Peyer's patch (tissue), 4 donors: ENCODE measurements at regions not wholly inside any gene's neighbourhood (a gene's known extent, or its start where the extent isn't known, plus 50 kb on each side); places are given as distances from the start of the nearest gene placed in this dataset.

Experiments used
- DNase-seq, 3 donors: peaks; one replicate each; pipeline ENCODE4 v3.0.0-alpha.2; 2017 to 2019
- H3K27ac ChIP-seq, 4 donors: fragments of 200-600 bp; sonication (generic); one replicate each; pipeline ENCODE4 v1.5.1; 2016 to 2019
- H3K27me3 ChIP-seq, 2 donors: fragments of 200-600 bp; sonication (generic); one replicate each; pipeline ENCODE4 v1.5.1; 2019
- H3K36me3 ChIP-seq, 3 donors: fragments of 200-600 bp; sonication (generic); one replicate each; pipeline ENCODE4 v1.5.1; 2016 to 2019
- H3K4me1 ChIP-seq, 4 donors: fragments of 200-600 bp; sonication (generic); one replicate each; pipeline ENCODE4 v1.5.1; 2016 to 2019
- H3K4me3 ChIP-seq, 4 donors: fragments of 200-600 bp; sonication (generic); 1 replicate in 3 of 4; 2 replicates in 1 of 4; pipeline ENCODE4 v1.5.1; 2016 to 2019; ENCODE audit warnings: mild to moderate bottlenecking in 1 of 4
- H3K9me3 ChIP-seq, 4 donors: fragments of 200-600 bp; sonication (generic); one replicate each; pipeline ENCODE4 v1.5.1; 2016 to 2019; ENCODE audit warnings: mild to moderate bottlenecking in 1 of 4
- CTCF ChIP-seq, 6 experiments: fragments of 450-650 bp in 4 of 6; fragments of 200-600 bp in 2 of 6; sonication (generic) in 1 of 6; IDR thresholded peaks; one replicate each; pipeline ENCODE4 v1.5.1; 2017 to 2019; ENCODE audit warnings: antibody characterized with exemption in 6 of 6, mild to moderate bottlenecking in 3 of 6, moderate library complexity in 1 of 6
- POLR2A ChIP-seq, 2 donors: fragments of 450-650 bp; IDR thresholded peaks; one replicate each; pipeline ENCODE4 v1.5.1; 2017; ENCODE audit warnings: antibody characterized with exemption in 2 of 2, mild to moderate bottlenecking in 2 of 2, moderate library complexity in 2 of 2

- Histone ChIP-seq H3K9me3 (no peaks in the 10 kb centered on the region), H3K4me3 (no peak overlapping the region), H3K27ac (no peak overlapping the region), H3K27me3 (no peaks in the 10 kb centered on the region), H3K4me1 (peaks cover 0 to under 1% (median 0%) of the 10 kb centered on the region in 4 donors), H3K36me3 (no peaks in the 10 kb centered on the region)
- TF ChIP-seq POLR2A (IDR thresholded peaks at IDR 0.05) (no peak), CTCF (IDR thresholded peaks at IDR 0.05) (no peak)
- DNase-seq: no peak
Observed at GRCh38 chr4:152095701-152096070, 334.9 kb upstream of the GATB start.

GRCh38 chr4:152094970-152095700 lies 334.3 kb upstream of the GATB start:
- H3K4me3 ChIP-seq: no peak overlapping the region
- H3K9me3 ChIP-seq: no peaks in the 10 kb centered on the region
- TF ChIP-seq CTCF (IDR thresholded peaks at IDR 0.05): no peak
- TF ChIP-seq POLR2A (IDR thresholded peaks at IDR 0.05): no peak
- no peak overlapping the region for H3K27ac ChIP-seq
- DNase-seq: no peak
- H3K27me3 ChIP-seq: no peaks in the 10 kb centered on the region
- H3K36me3 ChIP-seq: no peaks in the 10 kb centered on the region
- H3K4me1 ChIP-seq: no peaks in the 10 kb centered on the region

- H3K9me3 ChIP-seq: no peaks in the 10 kb centered on the region
- H3K27me3 ChIP-seq: no peaks in the 10 kb centered on the region
- DNase-seq: no peak
- no peaks in the 10 kb centered on the region for H3K36me3 ChIP-seq
- H3K4me3 ChIP-seq: no peak overlapping the region
- no peak overlapping the region for H3K27ac ChIP-seq
- no peaks in the 10 kb centered on the region for H3K4me1 ChIP-seq
- TF ChIP-seq POLR2A (IDR thresholded peaks at IDR 0.05): no peak
- no peak for TF ChIP-seq CTCF (IDR thresholded peaks at IDR 0.05)
Observed at GRCh38 chr4:152091405-152091804, 330.6 kb upstream of the GATB start.

- H3K9me3 ChIP-seq: no peaks in the 10 kb centered on the region
- TF ChIP-seq POLR2A (IDR thresholded peaks at IDR 0.05) (no peak), CTCF (IDR thresholded peaks at IDR 0.05) (no peak)
- H3K27ac ChIP-seq: no peak overlapping the region
- no peaks in the 10 kb centered on the region for H3K36me3 ChIP-seq
- H3K27me3 ChIP-seq: no peaks in the 10 kb centered on the region
- no peaks in the 10 kb centered on the region for H3K4me1 ChIP-seq
- no peak overlapping the region for H3K4me3 ChIP-seq
- DNase-seq: no peak
Observed at GRCh38 chr4:152090543-152090942, 329.7 kb upstream of the GATB start.

- Histone ChIP-seq H3K27ac (no peak overlapping the region), H3K4me3 (no peak overlapping the region)
Observed at GRCh38 chr4:152089584-152089983, 328.8 kb upstream of the GATB start.

More at GRCh38 chr4:152089584-152089983, 328.8 kb upstream of the GATB start:
- no peaks in the 10 kb centered on the region for H3K36me3 ChIP-seq
- H3K4me1 ChIP-seq: no peaks in the 10 kb centered on the region
- no peaks in the 10 kb centered on the region for H3K27me3 ChIP-seq
- H3K9me3 ChIP-seq: no peaks in the 10 kb centered on the region
- TF ChIP-seq POLR2A (IDR thresholded peaks at IDR 0.05): no peak
- TF ChIP-seq CTCF (IDR thresholded peaks at IDR 0.05): no peak
- DNase-seq: no peak
